Colon (tissue), 2 donors: ENCODE measurements at regions not wholly inside any gene's neighbourhood (a gene's known extent, or its start where the extent isn't known, plus 50 kb on each side); places are given as distances from the start of the nearest gene placed in this dataset.
"Not testable (repeated sequence)": the region's sequence is repeated elsewhere in the genome, so short reads cannot be mapped to it uniquely, and the experiment has no call there.

ENCODE experiments used
- FAIRE-seq: peaks from 2 replicates; lab custom pipeline; 2012; peaks lifted over from hg19 to GRCh38; lab: Jason Lieb, UNC
- donor health status: control.
- donor health status: control.

- FAIRE-seq = no peak
These were observed 405.3 kb upstream of the RGMB start for GRCh38 chr5:98368141-98368540.

- no peak for FAIRE-seq
These were observed 401.1 kb upstream of the RGMB start for GRCh38 chr5:98372351-98372750.

GRCh38 chr5:98391921-98392625 is 381.4 kb upstream of the RGMB start:
- no peak for FAIRE-seq

- not testable (repeated sequence) for FAIRE-seq
These were observed 380.3 kb upstream of the RGMB start for GRCh38 chr5:98393205-98393604.

- no peak for FAIRE-seq
These were observed 376.4 kb upstream of the RGMB start for GRCh38 chr5:98397081-98397480.

- no peak for FAIRE-seq
These were observed 375.0 kb upstream of the RGMB start for GRCh38 chr5:98398465-98398864.

GRCh38 chr5:98401656-98402055 is 371.8 kb upstream of the RGMB start:
- FAIRE-seq = no peak

- FAIRE-seq = no peak
These were observed 371.3 kb upstream of the RGMB start for GRCh38 chr5:98402130-98402529.

- no peak for FAIRE-seq
These were observed 370.3 kb upstream of the RGMB start for GRCh38 chr5:98403131-98403530.

GRCh38 chr5:98414938-98415337 is 358.5 kb upstream of the RGMB start:
- FAIRE-seq = no peak

GRCh38 chr5:98415663-98416062 is 357.8 kb upstream of the RGMB start:
- no peak for FAIRE-seq

- FAIRE-seq = peak; percentile 14
These were observed 356.9 kb upstream of the RGMB start for GRCh38 chr5:98416541-98416940.

GRCh38 chr5:98419825-98420224 is 353.6 kb upstream of the RGMB start:
- FAIRE-seq = no peak

GRCh38 chr5:98424681-98425450 is 348.6 kb upstream of the RGMB start:
- FAIRE-seq = no peak

- no peak for FAIRE-seq
These were observed 347.8 kb upstream of the RGMB start for GRCh38 chr5:98425640-98426039.

- FAIRE-seq = no peak
These were observed 344.7 kb upstream of the RGMB start for GRCh38 chr5:98428806-98429205.

GRCh38 chr5:98432378-98432777 is 341.1 kb upstream of the RGMB start:
- no peak for FAIRE-seq

- no peak for FAIRE-seq
These were observed 340.4 kb upstream of the RGMB start for GRCh38 chr5:98433022-98433421.

- FAIRE-seq = no peak
These were observed 339.8 kb upstream of the RGMB start for GRCh38 chr5:98433673-98434072.

GRCh38 chr5:98436667-98437066 is 336.8 kb upstream of the RGMB start:
- FAIRE-seq = no peak

GRCh38 chr5:98442448-98442847 is 331.0 kb upstream of the RGMB start:
- FAIRE-seq = no peak

- FAIRE-seq = no peak
These were observed 329.6 kb upstream of the RGMB start for GRCh38 chr5:98443881-98444280.

- FAIRE-seq = peak; percentile 55
These were observed 320.2 kb upstream of the RGMB start for GRCh38 chr5:98453296-98453695.

GRCh38 chr5:98454407-98454806 is 319.1 kb upstream of the RGMB start:
- FAIRE-seq = peak; percentile 28
